HUES6 (cell line): ENCODE measurements at regions not wholly inside any gene's neighbourhood (a gene's known extent, or its start where the extent isn't known, plus 50 kb on each side); places are given as distances from the start of the nearest gene placed in this dataset.

Source experiments
- H3K27ac ChIP-seq: 2 replicates; pipeline ENCODE4 v1.7.0; 2013; ENCODE audit warnings: low read depth, mild to moderate bottlenecking, low read length, inconsistent platforms
- H3K27me3 ChIP-seq: 2 replicates; pipeline ENCODE4 v1.6.1; 2013; ENCODE audit warnings: low read length; ENCODE audit not compliant: control insufficient read depth, insufficient read depth
- H3K36me3 ChIP-seq: 2 replicates; pipeline ENCODE4 v1.6.1; 2013; ENCODE audit warnings: low read length; ENCODE audit not compliant: control insufficient read depth, insufficient read depth
- H3K4me1 ChIP-seq: 2 replicates; pipeline ENCODE4 v1.6.1; 2013; ENCODE audit warnings: low read length; ENCODE audit not compliant: control insufficient read depth, insufficient read depth
- H3K4me3 ChIP-seq: 2 replicates; pipeline ENCODE4 v1.5.1; 2013; ENCODE audit warnings: low read depth, low read length
- H3K9ac ChIP-seq: one replicate; pipeline ENCODE4 v1.6.1; 2013; ENCODE audit warnings: mild to moderate bottlenecking, low read length
- H3K9me3 ChIP-seq: 2 replicates; pipeline ENCODE4 v1.6.1; 2013; ENCODE audit warnings: low read depth, low read length; ENCODE audit not compliant: control insufficient read depth, insufficient read depth

DNA sequence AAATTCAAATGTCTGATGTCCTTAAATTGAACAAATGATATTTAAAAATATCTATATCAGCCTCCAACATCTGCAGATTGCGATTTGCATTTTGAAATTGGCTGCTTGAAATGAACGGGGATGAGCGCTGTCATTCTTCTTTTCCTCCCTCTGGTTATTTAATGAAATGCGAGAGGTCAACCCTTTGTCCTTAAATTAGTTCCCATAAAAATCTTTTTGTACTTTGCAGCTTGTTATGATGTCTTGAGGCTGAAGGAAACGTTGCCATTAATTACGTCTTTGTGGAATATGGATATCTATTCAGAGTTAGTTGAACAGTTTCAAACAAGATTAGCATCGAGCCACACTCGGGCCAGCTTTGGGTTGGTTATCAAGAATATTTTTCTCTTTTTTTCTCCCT, 140.0 kb downstream of the LINC00237 start:
- Histone ChIP-seq H3K4me3 (no peak overlapping the region), H3K36me3 (no peaks in the 10 kb centered on the region), H3K4me1 (peaks cover 18% of the 10 kb centered on the region), H3K9me3 (no peaks in the 10 kb centered on the region), H3K9ac (no peak overlapping the region), H3K27ac (no peak overlapping the region), H3K27me3 (no peaks in the 10 kb centered on the region)

DNA sequence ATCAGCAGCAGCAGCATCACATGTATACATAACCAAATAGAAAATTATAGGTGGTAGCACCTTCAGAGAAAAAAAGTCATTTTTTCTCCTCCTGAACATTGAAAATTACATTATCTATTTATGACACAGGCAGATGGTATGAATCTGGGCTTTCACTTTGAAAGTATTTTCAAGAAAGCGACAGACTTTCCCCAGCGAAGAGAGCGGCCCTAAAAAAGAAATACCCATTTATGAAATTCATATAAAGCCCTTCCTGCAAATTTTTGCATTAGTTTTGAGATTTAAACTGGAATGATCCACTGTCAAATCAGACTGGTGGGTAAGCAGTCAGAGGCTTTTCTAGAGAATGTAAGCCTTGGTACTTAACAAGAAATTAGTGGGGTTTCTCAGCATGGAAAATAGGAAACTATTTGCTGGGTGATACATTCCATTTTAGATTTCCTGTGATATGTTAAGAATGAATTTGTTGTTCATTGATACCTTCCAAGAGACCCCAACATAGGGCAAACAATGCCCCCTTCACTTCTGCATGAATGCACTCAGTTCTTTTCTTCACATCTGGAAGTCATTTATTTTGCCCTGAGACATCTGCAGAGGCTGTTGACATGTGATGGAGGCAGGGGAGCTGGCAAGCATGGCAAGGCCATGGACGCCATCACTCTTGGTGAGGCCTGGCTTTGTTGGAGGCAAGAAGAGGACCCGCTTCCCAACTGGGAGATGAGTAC, 147.0 kb downstream of the LINC00237 start:
- Histone ChIP-seq H3K36me3 (no peaks in the 10 kb centered on the region), H3K9me3 (no peaks in the 10 kb centered on the region), H3K27me3 (no peaks in the 10 kb centered on the region), H3K4me3 (no peak overlapping the region), H3K4me1 (no peaks in the 10 kb centered on the region), H3K27ac (no peak overlapping the region), H3K9ac (no peak overlapping the region)

DNA sequence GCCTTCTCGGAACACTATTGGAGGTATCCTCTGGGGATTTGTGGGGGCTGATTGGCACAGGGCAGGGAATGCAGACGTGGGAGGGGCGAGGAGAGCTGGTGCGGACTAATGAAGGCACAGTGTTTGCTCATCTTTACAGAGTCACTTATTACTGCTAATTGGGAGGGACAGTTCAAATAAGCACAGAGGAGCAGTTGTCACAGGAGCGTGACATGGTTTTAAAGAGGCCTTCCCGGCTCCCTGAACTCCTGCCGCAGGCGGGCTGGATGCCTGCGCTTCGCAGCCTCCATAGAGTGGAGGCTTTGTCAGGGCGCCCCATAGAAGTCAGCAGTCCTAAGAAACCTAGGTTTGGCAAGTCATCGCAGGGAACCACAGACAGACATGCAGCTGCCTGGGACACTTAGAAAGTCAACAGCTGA, 149.6 kb downstream of the LINC00237 start:
- H3K27me3 ChIP-seq, result no peaks in the 10 kb centered on the region
- no peaks in the 10 kb centered on the region for H3K9me3 ChIP-seq
- no peak overlapping the region for H3K27ac ChIP-seq
- no peak overlapping the region for H3K9ac ChIP-seq
- H3K4me1 ChIP-seq, result no peaks in the 10 kb centered on the region
- H3K4me3 ChIP-seq, result no peak overlapping the region
- H3K36me3 ChIP-seq, result no peaks in the 10 kb centered on the region

GRCh38 chr20:20955892-20956291, 150.3 kb downstream of the LINC00237 start:
- no peaks in the 10 kb centered on the region for H3K27me3 ChIP-seq
- no peak overlapping the region for H3K27ac ChIP-seq
- H3K36me3 ChIP-seq, result no peaks in the 10 kb centered on the region
- H3K9me3 ChIP-seq, result no peaks in the 10 kb centered on the region
- no peaks in the 10 kb centered on the region for H3K4me1 ChIP-seq
- no peak overlapping the region for H3K4me3 ChIP-seq
- no peak overlapping the region for H3K9ac ChIP-seq

DNA sequence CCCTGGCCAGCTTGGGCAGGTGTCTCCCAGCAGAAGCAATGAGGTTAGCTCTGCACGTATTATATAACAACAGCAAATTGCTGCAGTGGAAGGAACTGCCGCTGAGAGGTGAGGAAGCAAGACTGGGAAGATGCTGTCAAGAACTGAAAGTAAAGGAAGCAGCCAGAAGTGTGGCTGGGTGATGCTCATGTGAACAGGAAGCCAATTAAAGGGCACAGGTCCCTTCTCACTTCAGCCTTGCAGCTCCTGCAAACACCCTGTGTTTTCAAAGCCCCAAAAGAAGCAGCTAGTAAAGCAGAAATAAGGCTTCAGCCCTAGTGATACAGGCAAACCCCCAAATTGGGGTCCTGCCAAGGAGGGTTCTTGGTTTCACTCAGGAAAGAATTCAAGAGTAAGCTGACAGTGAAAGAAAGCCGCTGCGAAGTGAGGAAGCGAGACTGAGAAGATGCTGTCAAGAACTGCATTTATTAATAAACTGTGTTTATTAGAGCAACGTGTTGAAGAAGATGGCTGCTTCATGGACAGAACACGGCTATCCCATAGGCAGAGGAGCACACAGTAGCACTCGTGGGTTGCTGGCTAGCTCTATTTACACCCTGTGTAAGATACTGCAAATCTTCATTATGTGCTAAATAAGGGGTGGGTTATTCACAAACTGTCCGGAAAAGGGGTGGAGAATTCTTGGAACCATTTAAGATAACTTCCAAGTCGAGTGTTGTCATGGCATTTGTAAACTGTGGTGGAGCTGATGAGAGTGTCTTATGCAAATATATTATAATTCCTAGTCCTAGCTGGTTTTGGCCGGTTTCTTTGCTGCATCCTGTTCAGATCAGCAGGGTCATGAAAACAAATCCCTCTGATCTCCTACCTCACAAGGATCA, 152.2 kb downstream of the LINC00237 start:
- no peak overlapping the region for H3K27ac ChIP-seq
- H3K4me1 ChIP-seq, result no peaks in the 10 kb centered on the region
- H3K4me3 ChIP-seq, result no peak overlapping the region
- no peak overlapping the region for H3K9ac ChIP-seq
- H3K9me3 ChIP-seq, result no peaks in the 10 kb centered on the region
- H3K36me3 ChIP-seq, result no peaks in the 10 kb centered on the region
- H3K27me3 ChIP-seq, result no peaks in the 10 kb centered on the region

DNA sequence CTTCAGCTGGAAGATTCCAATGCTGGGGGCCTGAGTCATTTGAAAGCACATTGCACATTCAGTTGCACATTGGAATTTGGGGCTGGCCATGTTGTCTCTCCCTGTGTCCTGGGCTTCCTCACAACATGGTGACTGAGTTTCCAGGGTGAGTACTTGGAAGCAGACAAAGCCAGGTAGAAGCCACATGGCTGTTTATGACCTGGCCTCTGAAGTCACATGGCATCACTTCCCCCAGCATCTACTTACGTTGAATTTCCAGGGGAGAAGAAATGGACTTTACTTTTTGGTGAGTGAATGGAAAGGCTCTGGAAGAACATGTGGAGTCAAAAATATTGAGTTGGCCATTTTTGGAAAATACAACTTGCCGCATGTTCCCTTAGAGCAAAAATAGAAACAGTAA, 155.5 kb downstream of the LINC00237 start:
- H3K27me3 ChIP-seq, result no peaks in the 10 kb centered on the region
- no peaks in the 10 kb centered on the region for H3K4me1 ChIP-seq
- H3K36me3 ChIP-seq, result no peaks in the 10 kb centered on the region
- H3K9ac ChIP-seq, result no peak overlapping the region
- no peak overlapping the region for H3K27ac ChIP-seq
- no peak overlapping the region for H3K4me3 ChIP-seq
- peaks cover 6% of the 10 kb centered on the region for H3K9me3 ChIP-seq

DNA sequence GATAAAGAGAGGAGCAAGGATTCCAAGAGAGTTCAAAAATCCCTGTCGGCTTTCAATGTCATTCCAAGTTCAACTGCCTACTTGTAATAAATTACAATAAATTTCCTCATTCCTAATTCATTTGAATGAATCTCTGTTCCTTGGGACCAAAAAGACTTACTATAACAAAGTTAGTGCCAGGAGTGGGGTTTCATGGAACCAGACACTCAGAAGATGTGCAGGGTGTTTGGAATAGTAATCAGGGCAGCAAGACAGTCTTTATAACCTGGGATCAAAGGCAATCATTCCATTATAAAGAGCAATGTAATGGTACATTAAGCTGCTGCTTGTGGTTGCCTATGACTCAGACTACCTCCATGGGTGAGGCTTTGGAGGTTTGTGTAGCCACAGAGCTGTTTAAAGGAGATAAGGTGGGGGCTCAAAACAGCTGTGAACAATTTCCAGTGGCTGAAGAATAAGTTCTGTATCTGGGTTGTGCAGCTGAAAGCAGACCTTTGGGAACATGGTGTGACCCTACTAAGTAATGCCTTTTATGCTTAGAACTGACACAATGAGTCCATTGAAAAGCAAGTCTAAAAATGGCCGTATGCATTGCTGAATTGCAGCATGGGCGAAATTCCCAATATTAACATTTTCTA, 159.9 kb downstream of the LINC00237 start:
- H3K9ac ChIP-seq, result no peak overlapping the region
- H3K4me3 ChIP-seq, result no peak overlapping the region
- no peaks in the 10 kb centered on the region for H3K27me3 ChIP-seq
- no peaks in the 10 kb centered on the region for H3K36me3 ChIP-seq
- no peak overlapping the region for H3K27ac ChIP-seq
- peaks cover 6% of the 10 kb centered on the region for H3K9me3 ChIP-seq
- H3K4me1 ChIP-seq, result no peaks in the 10 kb centered on the region

- Histone ChIP-seq H3K27me3 (no peaks in the 10 kb centered on the region), H3K9me3 (peaks cover 4% of the 10 kb centered on the region), H3K27ac (no peak overlapping the region), H3K4me1 (no peaks in the 10 kb centered on the region), H3K36me3 (no peaks in the 10 kb centered on the region), H3K9ac (no peak overlapping the region), H3K4me3 (no peak overlapping the region)
Observed at GRCh38 chr20:20941468-20941889, 164.7 kb downstream of the LINC00237 start.

GRCh38 chr20:20939006-20939405, 167.2 kb downstream of the LINC00237 start:
- Histone ChIP-seq H3K4me1 (no peaks in the 10 kb centered on the region), H3K4me3 (no peak overlapping the region), H3K9ac (no peak overlapping the region), H3K9me3 (no peaks in the 10 kb centered on the region), H3K27me3 (no peaks in the 10 kb centered on the region), H3K27ac (no peak overlapping the region), H3K36me3 (no peaks in the 10 kb centered on the region)

DNA sequence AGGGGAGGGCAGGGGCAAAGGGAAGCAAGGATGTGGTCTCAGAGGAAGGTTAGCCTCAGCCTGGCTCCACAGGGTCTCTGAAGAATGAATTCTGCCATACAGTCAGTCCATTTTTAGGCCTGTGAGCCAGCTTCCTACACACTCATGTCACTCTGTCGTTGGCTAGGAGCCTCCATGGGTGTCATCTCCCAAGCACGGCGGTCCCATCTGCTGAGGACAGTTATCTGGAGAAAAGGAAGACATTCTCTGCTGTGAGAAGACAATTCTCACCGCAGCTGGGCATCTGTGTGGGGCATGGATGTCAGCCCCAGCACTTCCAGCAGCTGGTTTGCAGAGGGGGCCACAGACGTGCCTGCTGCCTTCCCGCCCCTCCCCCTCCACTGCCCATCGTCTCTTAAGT, 167.6 kb downstream of the LINC00237 start:
- H3K4me1 ChIP-seq, result no peaks in the 10 kb centered on the region
- no peaks in the 10 kb centered on the region for H3K36me3 ChIP-seq
- no peak overlapping the region for H3K27ac ChIP-seq
- H3K9me3 ChIP-seq, result no peaks in the 10 kb centered on the region
- H3K4me3 ChIP-seq, result no peak overlapping the region
- H3K9ac ChIP-seq, result no peak overlapping the region
- no peaks in the 10 kb centered on the region for H3K27me3 ChIP-seq

DNA sequence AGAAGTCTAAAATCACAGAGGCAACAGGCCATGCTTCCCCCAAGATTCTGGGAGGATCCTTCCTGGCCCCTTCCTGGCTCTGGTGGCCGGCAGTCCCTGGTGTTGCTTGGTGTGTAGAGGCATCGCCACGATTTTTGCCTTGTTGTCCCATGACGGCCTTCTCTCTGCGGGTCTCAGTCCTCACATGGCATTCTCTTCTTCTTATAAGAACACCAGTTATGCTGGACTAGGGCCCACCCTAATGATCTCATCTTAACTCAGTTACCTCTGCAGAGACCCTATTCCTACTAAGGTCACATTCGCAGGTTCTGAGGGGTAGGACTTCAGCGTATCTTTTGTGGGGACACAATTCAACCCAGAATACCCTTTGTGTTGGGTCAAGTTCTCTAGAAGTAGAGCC, 168.0 kb downstream of the LINC00237 start:
- Histone ChIP-seq H3K4me3 (no peak overlapping the region), H3K27me3 (no peaks in the 10 kb centered on the region), H3K4me1 (no peaks in the 10 kb centered on the region), H3K36me3 (no peaks in the 10 kb centered on the region), H3K9ac (no peak overlapping the region), H3K9me3 (no peaks in the 10 kb centered on the region), H3K27ac (no peak overlapping the region)
